Common myeloid progenitor, CD34-positive (primary cell): ENCODE measurements at regions not wholly inside any gene's neighbourhood (a gene's known extent, or its start where the extent isn't known, plus 50 kb on each side); places are given as distances from the start of the nearest gene placed in this dataset.

Source experiments
- CTCF ChIA-PET: fragments of 350-600 bp; sonication (Branson Sonifier 250); formaldehyde crosslinking; loops from one replicate; lab custom pipeline; 2021; ENCODE audit warnings: antibody characterized with exemption; lab: Charles Lee
- POLR2A ChIA-PET: fragments of 350-600 bp; sonication (Branson Sonifier 250); formaldehyde crosslinking; loops from one replicate; lab custom pipeline; 2021; ENCODE audit warnings: antibody characterized with exemption; lab: Charles Lee
- DNase-seq, 3 donors: peaks; one replicate each; pipeline versions ENCODE4 v3.0.0 to v3.0.0-alpha.2; 2013
- H3K27ac ChIP-seq, 2 experiments: 1 replicate in 1 of 2; 2 replicates in 1 of 2; pipeline ENCODE4 v1.7.0; 2013; ENCODE audit warnings: inconsistent platforms in 2 of 2, low read length in 2 of 2, mild to moderate bottlenecking in 2 of 2, low read depth in 1 of 2, moderate library complexity in 1 of 2; ENCODE audit not compliant: severe bottlenecking in 2 of 2, insufficient read depth in 1 of 2, poor library complexity in 1 of 2
- H3K27me3 ChIP-seq, 5 experiments: replicated peaks in 2 of 5; 1 replicate in 3 of 5; 2 replicates in 2 of 5; pipeline versions ENCODE4 v1.6.1 to v1.7.0; 2013; ENCODE audit warnings: low read length in 4 of 5, mild to moderate bottlenecking in 2 of 5, moderate library complexity in 2 of 5, inconsistent platforms in 1 of 5; ENCODE audit not compliant: insufficient read depth in 5 of 5, control insufficient read depth in 4 of 5
- H3K36me3 ChIP-seq, 4 experiments: 1 replicate in 2 of 4; 2 replicates in 2 of 4; pipeline versions ENCODE4 v1.6.1 to v1.7.0; 2013; ENCODE audit warnings: low read length in 3 of 4, control low read depth in 1 of 4, mild to moderate bottlenecking in 1 of 4; ENCODE audit not compliant: control insufficient read depth in 4 of 4, insufficient read depth in 4 of 4
- H3K4me1 ChIP-seq, 4 experiments: 1 replicate in 3 of 4; 2 replicates in 1 of 4; pipeline versions ENCODE4 v1.6.1 to v1.7.1; 2013; ENCODE audit warnings: low read length in 3 of 4, mild to moderate bottlenecking in 3 of 4, control low read depth in 1 of 4, inconsistent platforms in 1 of 4, moderate library complexity in 1 of 4; ENCODE audit not compliant: control insufficient read depth in 4 of 4, insufficient read depth in 4 of 4; ENCODE audit errors: control extremely low read depth in 1 of 4
- H3K4me3 ChIP-seq, 7 experiments: 1 replicate in 4 of 7; 2 replicates in 3 of 7; pipeline versions ENCODE4 v1.5.1 to v1.7.0; 2013; ENCODE audit warnings: mild to moderate bottlenecking in 7 of 7, low read length in 6 of 7, moderate library complexity in 6 of 7, inconsistent platforms in 2 of 7, low read depth in 2 of 7, control low read depth in 1 of 7; ENCODE audit not compliant: insufficient read depth in 4 of 7, control insufficient read depth in 1 of 7; ENCODE audit errors: extremely low read depth in 1 of 7
- H3K9me3 ChIP-seq, 5 experiments: 1 replicate in 4 of 5; 2 replicates in 1 of 5; pipeline versions ENCODE4 v1.6.1 to v1.7.1; 2013; ENCODE audit warnings: low read length in 4 of 5, mild to moderate bottlenecking in 2 of 5, inconsistent platforms in 1 of 5, low read depth in 1 of 5, moderate library complexity in 1 of 5; ENCODE audit not compliant: control insufficient read depth in 4 of 5, insufficient read depth in 2 of 5; ENCODE audit errors: control extremely low read depth in 1 of 5
- WGBS: methylation state at CpG from one replicate; pipeline ENCODE4 v1.1.5; 2013; ENCODE audit not compliant: insufficient coverage; 5-methylcytosine and 5-hydroxymethylcytosine counted together

DNA sequence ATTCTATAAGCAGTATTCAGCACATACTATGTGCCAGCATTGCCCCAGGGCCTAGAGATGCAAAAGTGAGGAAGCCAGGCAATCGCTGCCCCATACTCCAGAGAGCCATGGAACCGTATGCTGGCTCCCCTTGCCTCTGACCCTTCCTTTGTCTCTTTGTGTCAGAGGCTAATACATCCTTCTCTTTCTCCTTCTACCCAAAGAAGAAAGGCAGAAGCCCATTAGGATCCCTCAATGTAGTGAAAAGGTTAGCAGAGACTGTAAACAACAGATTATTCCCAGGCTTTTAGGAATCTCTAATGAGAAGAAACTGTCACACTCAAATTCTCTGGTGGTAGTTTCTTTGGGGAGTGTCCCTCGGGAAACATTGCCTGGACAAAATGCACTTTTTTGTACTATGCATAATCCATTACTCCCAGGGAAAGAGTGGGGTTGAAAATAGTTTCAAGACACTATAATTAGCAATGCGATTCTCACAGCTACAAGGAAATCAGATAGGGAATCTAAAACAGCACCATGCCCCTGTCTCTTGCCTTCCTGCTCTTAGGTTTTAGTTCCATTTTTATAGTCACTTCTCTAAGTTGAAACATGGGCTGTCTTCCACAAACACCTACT lies 325.2 kb upstream of the CNR1 start:
- no peaks in the 10 kb centered on the region for H3K36me3 ChIP-seq
- H3K9me3 ChIP-seq, result peaks cover 0 to 4% (median 0%) of the 10 kb centered on the region in 5 experiments
- ChIA-PET POLR2A (no interaction called here), CTCF (interaction anchor here (1.5 kb wide), 1 partner anchor 16 kb away, joined by 3 read pairs; no protein-coding TSS in a partner anchor)
- no peaks in the 10 kb centered on the region for H3K27me3 ChIP-seq
- no peak overlapping the region for H3K27ac ChIP-seq
- 93% methylated on average over 3 of the region's 4 CpGs for WGBS
- H3K4me3 ChIP-seq, result no peak overlapping the region
- no peaks in the 10 kb centered on the region for H3K4me1 ChIP-seq
- DNase-seq, result no peak

DNA sequence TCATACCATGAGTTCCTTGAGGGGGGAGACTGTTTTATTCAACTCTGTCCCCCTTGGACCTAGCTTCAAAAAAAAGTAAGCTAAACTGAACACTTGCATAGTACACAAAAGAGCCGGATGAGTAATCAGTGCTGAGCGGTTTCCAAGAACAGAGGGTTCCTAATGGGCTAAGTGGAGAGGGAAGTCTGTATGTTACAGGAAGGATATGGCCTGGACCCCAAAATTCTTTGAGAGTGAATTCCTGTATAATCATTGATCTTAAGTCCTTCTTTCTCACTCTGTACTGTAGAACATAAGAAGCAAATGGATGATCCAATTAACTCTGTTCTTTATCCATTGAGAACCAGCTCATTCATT lies 324.7 kb upstream of the CNR1 start:
- ChIA-PET POLR2A (no interaction called here), CTCF (interaction anchor here (1.5 kb wide), 1 partner anchor 16 kb away, joined by 3 read pairs; no protein-coding TSS in a partner anchor)
- no peak for DNase-seq
- Histone ChIP-seq H3K27ac (no peak overlapping the region), H3K4me1 (no peaks in the 10 kb centered on the region), H3K36me3 (no peaks in the 10 kb centered on the region), H3K9me3 (peaks cover 0 to 4% (median 0%) of the 10 kb centered on the region in 5 experiments), H3K27me3 (no peaks in the 10 kb centered on the region), H3K4me3 (no peak overlapping the region)
- 100% methylated on average over 1 of the region's 2 CpGs for WGBS

DNA sequence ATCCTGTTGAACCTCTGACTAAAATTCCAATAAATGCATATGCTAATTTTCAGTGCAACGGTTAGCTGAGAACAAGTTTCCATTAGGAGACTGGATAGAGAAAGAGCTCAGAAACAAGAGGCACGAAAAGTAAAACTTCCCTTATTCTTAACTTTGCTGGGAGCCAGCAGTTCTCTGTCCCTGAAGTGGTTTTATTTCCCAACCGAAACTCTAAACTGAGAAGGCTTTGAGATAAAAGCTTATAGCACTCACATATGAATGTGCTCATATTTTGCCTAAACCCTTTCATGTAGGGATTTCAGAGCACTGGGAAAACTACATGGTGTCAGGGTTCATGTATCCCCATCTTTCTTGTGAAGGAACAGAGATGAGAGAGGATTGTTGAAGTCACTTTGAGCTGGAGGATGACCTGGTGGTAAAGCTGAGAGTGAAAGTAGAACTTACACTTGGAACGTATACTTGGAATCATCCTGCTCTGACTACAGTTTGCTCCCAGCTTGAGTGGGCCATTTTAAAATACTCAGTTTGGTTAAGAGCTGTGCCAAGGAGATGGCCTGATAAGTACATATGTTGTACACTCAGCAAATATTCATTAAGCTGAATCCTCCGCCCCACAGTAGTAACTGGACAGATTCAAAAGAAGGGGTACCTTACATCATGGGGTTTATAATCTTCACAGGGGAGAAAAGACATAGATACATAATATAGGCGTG lies 324.2 kb upstream of the CNR1 start:
- Histone ChIP-seq H3K9me3 (peaks cover 0 to 4% (median 0%) of the 10 kb centered on the region in 5 experiments), H3K36me3 (no peaks in the 10 kb centered on the region), H3K27me3 (no peaks in the 10 kb centered on the region), H3K4me3 (no peak overlapping the region), H3K27ac (no peak overlapping the region), H3K4me1 (no peaks in the 10 kb centered on the region)
- ChIA-PET CTCF (interaction anchor here (1.5 kb wide), 1 partner anchor 15 kb away, joined by 3 read pairs; no protein-coding TSS in a partner anchor), POLR2A (interaction anchor here (0.5 kb wide), 1 partner anchor 190 kb away, joined by 4 read pairs; no protein-coding TSS in a partner anchor)
- DNase-seq, result no peak
- 100% methylated on average over 4 of the region's 6 CpGs for WGBS

DNA sequence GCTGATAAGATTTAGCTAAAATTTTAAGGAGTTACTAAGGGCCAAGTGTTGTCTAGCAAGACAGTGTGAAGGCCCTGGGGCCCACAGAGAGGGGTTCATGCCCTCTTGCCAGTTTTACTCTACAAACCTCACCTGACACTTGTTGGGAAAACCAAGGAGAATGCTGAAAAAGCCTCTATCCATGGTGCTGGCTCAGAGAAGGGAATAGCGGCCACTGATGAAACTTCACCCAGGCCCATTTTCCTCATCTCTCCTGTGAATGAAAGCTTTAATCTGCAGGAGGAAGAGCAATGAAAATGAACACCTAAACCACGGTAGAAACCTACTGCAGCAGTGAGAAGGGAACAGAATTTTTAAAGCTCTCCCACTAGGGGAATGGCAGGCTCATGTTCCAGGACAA lies 317.3 kb upstream of the CNR1 start:
- CTCF ChIA-PET, result no interaction called here
- WGBS, result 100% methylated on average over 1 of the region's 2 CpGs
- no peak overlapping the region for H3K4me3 ChIP-seq

GRCh38 chr6:88482465-88482864 lies 316.3 kb upstream of the CNR1 start:
- no peak overlapping the region for H3K27ac ChIP-seq
- no peak for DNase-seq
- H3K27me3 ChIP-seq, result no peaks in the 10 kb centered on the region
- no peaks in the 10 kb centered on the region for H3K4me1 ChIP-seq
- no peak overlapping the region for H3K4me3 ChIP-seq
- ChIA-PET POLR2A (no interaction called here), CTCF (no interaction called here)
- WGBS, result no CpG with 5 or more reads among the region's 1 CpG
- no peaks in the 10 kb centered on the region for H3K36me3 ChIP-seq
- peaks cover 0 to 8% (median 3%) of the 10 kb centered on the region in 5 experiments for H3K9me3 ChIP-seq

More for the DNA sequence above, 317.3 kb upstream of the CNR1 start:
- POLR2A ChIA-PET, result no interaction called here
- Histone ChIP-seq H3K9me3 (peaks cover 0 to 3% (median 3%) of the 10 kb centered on the region in 5 experiments), H3K27me3 (no peaks in the 10 kb centered on the region), H3K27ac (no peak overlapping the region), H3K4me1 (no peaks in the 10 kb centered on the region), H3K36me3 (no peaks in the 10 kb centered on the region)
- no peak for DNase-seq

- POLR2A ChIA-PET, result no interaction called here
- DNase-seq, result no peak
- Histone ChIP-seq H3K9me3 (peaks cover 0 to 14% (median 3%) of the 10 kb centered on the region in 5 experiments), H3K36me3 (no peaks in the 10 kb centered on the region), H3K27ac (no peak overlapping the region), H3K27me3 (no peaks in the 10 kb centered on the region), H3K4me3 (no peak overlapping the region), H3K4me1 (no peaks in the 10 kb centered on the region)
- WGBS, result 92% methylated on average over 1 of the region's 1 CpG
- CTCF ChIA-PET, result no interaction called here
Observed at GRCh38 chr6:88481519-88481918, 315.4 kb upstream of the CNR1 start.

DNA sequence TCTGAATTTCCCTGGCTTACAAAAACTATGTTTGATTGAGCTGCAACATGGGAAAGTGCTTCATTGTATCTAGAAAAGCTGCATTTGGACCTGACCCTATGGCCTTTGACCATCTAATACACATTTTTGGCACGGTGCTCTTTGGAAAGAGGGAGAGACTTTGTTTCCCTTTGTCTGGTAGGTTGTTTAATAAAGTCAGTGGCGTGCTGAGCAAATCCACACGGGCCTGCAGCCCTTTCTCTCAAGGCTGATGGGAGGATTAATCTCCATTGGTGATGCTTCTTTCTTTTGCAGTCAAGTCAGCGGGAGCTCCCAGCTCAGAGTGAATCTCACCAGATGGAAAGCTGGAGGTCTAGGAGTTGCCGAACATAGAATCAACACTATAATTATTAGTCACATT lies 314.7 kb upstream of the CNR1 start:
- Histone ChIP-seq H3K27ac (no peak overlapping the region), H3K36me3 (no peaks in the 10 kb centered on the region), H3K4me3 (no peak overlapping the region), H3K27me3 (no peaks in the 10 kb centered on the region), H3K4me1 (no peaks in the 10 kb centered on the region), H3K9me3 (peaks cover 0 to 14% (median 3%) of the 10 kb centered on the region in 5 experiments)
- WGBS, result 100% methylated on average over 3 of the region's 5 CpGs
- DNase-seq, result no peak
- ChIA-PET CTCF (no interaction called here), POLR2A (no interaction called here)
